ENCODE measurements at regions not wholly inside any gene's neighbourhood (a gene's known extent, or its start where the extent isn't known, plus 50 kb on each side); places are given as distances from the start of the nearest gene placed in this dataset.

GRCh38 chr5:39816156-39816845 is 391.5 kb upstream of the DAB2 start:
- no peak for DNase-seq (ENCODE audit: low read depth in 2 of 2)

- DNase-seq (ENCODE audit: low read depth in 2 of 2) = no peak
Measured at GRCh38 chr5:39815711-39816110, 390.9 kb upstream of the DAB2 start.

- no peak for DNase-seq (ENCODE audit: low read depth in 2 of 2)
Measured at GRCh38 chr5:39811381-39811780, 386.6 kb upstream of the DAB2 start.

GRCh38 chr5:39808656-39809055 is 383.9 kb upstream of the DAB2 start:
- DNase-seq (ENCODE audit: low read depth in 2 of 2) = no peak

GRCh38 chr5:39801306-39801705 is 376.5 kb upstream of the DAB2 start:
- DNase-seq (ENCODE audit: low read depth in 2 of 2) = no peak

GRCh38 chr5:39800042-39800601 is 375.3 kb upstream of the DAB2 start:
- no peak for DNase-seq (ENCODE audit: low read depth in 2 of 2)

- no peak for DNase-seq (ENCODE audit: low read depth in 2 of 2)
Measured at GRCh38 chr5:39799242-39799641, 374.5 kb upstream of the DAB2 start.

- no peak for DNase-seq (ENCODE audit: low read depth in 2 of 2)
Measured at GRCh38 chr5:39794513-39795210, 369.9 kb upstream of the DAB2 start.

- DNase-seq (ENCODE audit: low read depth in 2 of 2) = no peak
Measured at GRCh38 chr5:39785410-39785809, 360.6 kb upstream of the DAB2 start.

GRCh38 chr5:39783756-39784421 is 359.1 kb upstream of the DAB2 start:
- DNase-seq (ENCODE audit: low read depth in 2 of 2) = no peak

- no peak for DNase-seq (ENCODE audit: low read depth in 2 of 2)
Measured at GRCh38 chr5:39780347-39780746, 355.6 kb upstream of the DAB2 start.

- no peak for DNase-seq (ENCODE audit: low read depth in 2 of 2)
Measured at GRCh38 chr5:39779831-39780230, 355.1 kb upstream of the DAB2 start.

GRCh38 chr5:39775797-39776365 is 351.1 kb upstream of the DAB2 start:
- DNase-seq (ENCODE audit: low read depth in 2 of 2) = no peak

GRCh38 chr5:39775086-39775796 is 350.5 kb upstream of the DAB2 start:
- DNase-seq (ENCODE audit: low read depth in 2 of 2) = no peak

- DNase-seq (ENCODE audit: low read depth in 2 of 2) = no peak
Measured at GRCh38 chr5:39774605-39775004, 349.8 kb upstream of the DAB2 start.

GRCh38 chr5:39772307-39772706 is 347.5 kb upstream of the DAB2 start:
- DNase-seq (ENCODE audit: low read depth in 2 of 2) = no peak

GRCh38 chr5:39767916-39768315 is 343.1 kb upstream of the DAB2 start:
- no peak for DNase-seq (ENCODE audit: low read depth in 2 of 2)

GRCh38 chr5:39765366-39765765 is 340.6 kb upstream of the DAB2 start:
- DNase-seq (ENCODE audit: low read depth in 2 of 2) = no peak

- DNase-seq (ENCODE audit: low read depth in 2 of 2) = no peak
Measured at GRCh38 chr5:39762761-39763160, 338.0 kb upstream of the DAB2 start.

GRCh38 chr5:39761199-39761950 is 336.6 kb upstream of the DAB2 start:
- DNase-seq (ENCODE audit: low read depth in 2 of 2) = no peak
